CD14-positive monocyte (primary cell): ENCODE measurements at regions not wholly inside any gene's neighbourhood (a gene's known extent, or its start where the extent isn't known, plus 50 kb on each side); places are given as distances from the start of the nearest gene placed in this dataset.

ENCODE experiments used
- DNase-seq, 3 donors: peaks; one replicate each; pipeline ENCODE4 v3.0.0-alpha.2; 2011 to 2022
- H2AFZ ChIP-seq: 2 replicates; pipeline ENCODE4 v1.6.0; 2012; ENCODE audit warnings: mild to moderate bottlenecking, low read depth, low read length, inconsistent platforms; ENCODE audit not compliant: insufficient read depth, poor library complexity, severe bottlenecking
- H3K27ac ChIP-seq, 2 donors: 1 replicate in 1 of 2; 2 replicates in 1 of 2; pipeline ENCODE4 v1.5.1; 2012 to 2013; ENCODE audit warnings: low read length in 2 of 2, control low read depth in 1 of 2, inconsistent platforms in 1 of 2, low read depth in 1 of 2, mild to moderate bottlenecking in 1 of 2
- H3K27me3 ChIP-seq, 2 donors: one replicate each; pipeline versions ENCODE4 v1.6.0 to v1.6.1; 2011 to 2013; ENCODE audit warnings: low read length in 2 of 2; ENCODE audit not compliant: control insufficient read depth in 2 of 2, insufficient read depth in 2 of 2
- H3K36me3 ChIP-seq, 2 donors: replicated peaks in 1 of 2; 1 replicate in 1 of 2; 2 replicates in 1 of 2; pipeline versions ENCODE4 v1.5.1 to v1.6.1; 2012 to 2013; ENCODE audit warnings: low read length in 2 of 2, control low read depth in 1 of 2, inconsistent platforms in 1 of 2, mild to moderate bottlenecking in 1 of 2; ENCODE audit not compliant: insufficient read depth in 2 of 2, control insufficient read depth in 1 of 2
- H3K4me1 ChIP-seq, 2 donors: 1 replicate in 1 of 2; 2 replicates in 1 of 2; pipeline versions ENCODE4 v1.5.1 to v1.6.1; 2012 to 2013; ENCODE audit warnings: low read length in 2 of 2, control low read depth in 1 of 2, inconsistent platforms in 1 of 2, mild to moderate bottlenecking in 1 of 2, moderate library complexity in 1 of 2; ENCODE audit not compliant: insufficient read depth in 2 of 2, control insufficient read depth in 1 of 2
- H3K4me2 ChIP-seq: replicated peaks from 2 replicates; pipeline ENCODE3; 2012; ENCODE audit warnings: low read length, moderate library complexity, mild to moderate bottlenecking; ENCODE audit not compliant: poor library complexity, severe bottlenecking; ENCODE audit errors: extremely low read depth
- H3K4me3 ChIP-seq, 3 experiments: fragments of 200-600 bp in 1 of 3; sonication (generic) in 1 of 3; replicated peaks in 1 of 3; 1 replicate in 2 of 3; 2 replicates in 1 of 3; pipeline ENCODE4 v1.5.1; 2011 to 2013; ENCODE audit warnings: low read length in 3 of 3, mild to moderate bottlenecking in 3 of 3, control low read depth in 2 of 3, low read depth in 2 of 3, inconsistent platforms in 1 of 3, moderate library complexity in 1 of 3
- H3K79me2 ChIP-seq: 2 replicates; pipeline ENCODE4 v1.6.0; 2012; ENCODE audit warnings: mild to moderate bottlenecking, control low read depth, inconsistent platforms, low read length, moderate library complexity; ENCODE audit not compliant: insufficient read depth
- H3K9ac ChIP-seq: 2 replicates; pipeline ENCODE4 v1.6.0; 2017; ENCODE audit warnings: low read length, mild to moderate bottlenecking; ENCODE audit not compliant: insufficient read depth, poor library complexity, severe bottlenecking
- H3K9me3 ChIP-seq, 2 donors: replicated peaks in 1 of 2; 1 replicate in 1 of 2; 2 replicates in 1 of 2; pipeline versions ENCODE4 v1.5.1 to v1.6.1; 2012 to 2013; ENCODE audit warnings: low read length in 2 of 2, control low read depth in 1 of 2; ENCODE audit not compliant: control insufficient read depth in 1 of 2, insufficient read depth in 1 of 2
- H4K20me1 ChIP-seq: 2 replicates; pipeline ENCODE4 v1.6.0; 2012; ENCODE audit warnings: mild to moderate bottlenecking, low read length, control low read depth, moderate library complexity; ENCODE audit not compliant: insufficient read depth
- H3K27ac Mint-ChIP-seq, 7 donors: one replicate each; pipeline ENCODE4 v1.8.0; 2020; ENCODE audit warnings: mild to moderate bottlenecking in 7 of 7, mixed read lengths in 7 of 7, moderate library complexity in 6 of 7, inconsistent platforms in 2 of 7
- H3K27me3 Mint-ChIP-seq, 3 donors: one replicate each; pipeline ENCODE4 v1.8.0; 2021 to 2022; ENCODE audit warnings: low read depth in 3 of 3, mild to moderate bottlenecking in 3 of 3, mixed read lengths in 3 of 3, moderate library complexity in 3 of 3, inconsistent platforms in 1 of 3
- H3K36me3 Mint-ChIP-seq, 2 donors: one replicate each; pipeline ENCODE4 v1.8.0; 2020; ENCODE audit warnings: mixed read lengths in 2 of 2, inconsistent platforms in 1 of 2, mild to moderate bottlenecking in 1 of 2
- H3K4me1 Mint-ChIP-seq: one replicate; pipeline ENCODE4 v1.8.0; 2020; ENCODE audit warnings: mild to moderate bottlenecking, mixed read lengths
- H3K4me3 Mint-ChIP-seq, 2 donors: one replicate each; pipeline ENCODE4 v1.8.0; 2020; ENCODE audit warnings: mild to moderate bottlenecking in 2 of 2, mixed read lengths in 2 of 2, moderate library complexity in 1 of 2
- H3K9me3 Mint-ChIP-seq, 7 donors: one replicate each; pipeline ENCODE4 v1.8.0; 2020 to 2022; ENCODE audit warnings: mixed read lengths in 7 of 7, mild to moderate bottlenecking in 6 of 7, moderate library complexity in 6 of 7, inconsistent platforms in 2 of 7
- WGBS: methylation state at CpG from one replicate; pipeline ENCODE4 v1.1.5; 2013; ENCODE audit warnings: missing lambda C conversion rate; ENCODE audit not compliant: insufficient coverage; 5-methylcytosine and 5-hydroxymethylcytosine counted together
- intact Hi-C, 2 donors: fragments of 100-400 bp; cut with micrococcal nuclease; formaldehyde crosslinking; loops; one replicate each; pipeline versions ENCODE4 v1.15.0 to v1.15.1; 2023
- TF ChIP-seq, protein P1 (sequence below): fragments of 200-600 bp; IDR thresholded peaks from one replicate; pipeline ENCODE4 v1.8.0; 2022; ENCODE audit warnings: antibody characterized with exemption, mild to moderate bottlenecking

- no peak overlapping the region for H3K4me3 Mint-ChIP-seq
- Histone ChIP-seq H3K27me3 (no peaks in the 10 kb centered on the region), H3K9ac (no peak overlapping the region), H3K9me3 (peaks cover 0 to 6% of the 10 kb centered on the region in 2 donors), H3K4me1 (no peaks in the 10 kb centered on the region), H3K79me2 (no peaks in the 10 kb centered on the region), H3K36me3 (no peaks in the 10 kb centered on the region), H3K4me3 (no peak overlapping the region), H3K27ac (no peak overlapping the region), H2AFZ (no peak overlapping the region), H4K20me1 (no peaks in the 10 kb centered on the region), H3K4me2 (no peak overlapping the region)
- no peak for DNase-seq
- H3K36me3 Mint-ChIP-seq, result no peaks in the 10 kb centered on the region
- TF ChIP-seq, protein P1, sequence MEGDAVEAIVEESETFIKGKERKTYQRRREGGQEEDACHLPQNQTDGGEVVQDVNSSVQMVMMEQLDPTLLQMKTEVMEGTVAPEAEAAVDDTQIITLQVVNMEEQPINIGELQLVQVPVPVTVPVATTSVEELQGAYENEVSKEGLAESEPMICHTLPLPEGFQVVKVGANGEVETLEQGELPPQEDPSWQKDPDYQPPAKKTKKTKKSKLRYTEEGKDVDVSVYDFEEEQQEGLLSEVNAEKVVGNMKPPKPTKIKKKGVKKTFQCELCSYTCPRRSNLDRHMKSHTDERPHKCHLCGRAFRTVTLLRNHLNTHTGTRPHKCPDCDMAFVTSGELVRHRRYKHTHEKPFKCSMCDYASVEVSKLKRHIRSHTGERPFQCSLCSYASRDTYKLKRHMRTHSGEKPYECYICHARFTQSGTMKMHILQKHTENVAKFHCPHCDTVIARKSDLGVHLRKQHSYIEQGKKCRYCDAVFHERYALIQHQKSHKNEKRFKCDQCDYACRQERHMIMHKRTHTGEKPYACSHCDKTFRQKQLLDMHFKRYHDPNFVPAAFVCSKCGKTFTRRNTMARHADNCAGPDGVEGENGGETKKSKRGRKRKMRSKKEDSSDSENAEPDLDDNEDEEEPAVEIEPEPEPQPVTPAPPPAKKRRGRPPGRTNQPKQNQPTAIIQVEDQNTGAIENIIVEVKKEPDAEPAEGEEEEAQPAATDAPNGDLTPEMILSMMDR, result no peak
- peak overlapping the region in 2 of 7 donors; percentile 17 to 18 for H3K27ac Mint-ChIP-seq
- H3K4me1 Mint-ChIP-seq, result no peaks in the 10 kb centered on the region
- intact Hi-C loops, result loop anchor here in 1 of 2 donors (10.0 kb wide), 1 partner anchor 50 kb away; no protein-coding TSS in a partner anchor
- 100% methylated on average over 2 of the region's 5 CpGs for WGBS
- H3K27me3 Mint-ChIP-seq, result peaks cover 0 to 3% (median 0%) of the 10 kb centered on the region in 3 donors
- H3K9me3 Mint-ChIP-seq, result peaks cover 0 to 12% (median 0%) of the 10 kb centered on the region in 7 donors
These were observed 118.8 kb downstream of the PSMG1 start for GRCh38 chr21:39064325-39065012.

DNA sequence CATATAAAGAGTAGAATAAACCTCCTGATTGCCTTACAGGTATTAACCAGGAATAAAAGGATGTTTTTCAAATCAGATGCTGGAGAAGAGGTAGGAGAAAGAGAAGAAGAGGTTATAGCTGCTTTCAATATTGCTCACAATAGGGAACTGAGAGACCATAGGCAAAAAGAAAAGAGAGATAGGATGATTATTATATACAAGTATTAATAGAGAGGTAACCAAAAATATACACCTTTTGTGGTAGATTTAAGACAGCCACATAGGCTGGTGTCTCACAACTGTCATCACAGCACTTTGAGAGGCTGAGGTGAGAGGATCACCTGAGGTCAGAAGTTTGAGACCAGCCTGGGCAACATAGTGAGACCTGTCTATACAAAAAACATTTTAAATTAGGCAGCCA, 119.7 kb downstream of the PSMG1 start:
- no peaks in the 10 kb centered on the region for H3K27me3 Mint-ChIP-seq
- H3K4me3 Mint-ChIP-seq, result no peak overlapping the region
- H3K27ac Mint-ChIP-seq, result no peak overlapping the region
- DNase-seq, result no peak
- Histone ChIP-seq H3K4me3 (no peak overlapping the region), H3K4me1 (no peaks in the 10 kb centered on the region), H2AFZ (no peak overlapping the region), H3K27ac (no peak overlapping the region), H4K20me1 (no peaks in the 10 kb centered on the region), H3K4me2 (no peak overlapping the region), H3K79me2 (no peaks in the 10 kb centered on the region), H3K36me3 (no peaks in the 10 kb centered on the region), H3K27me3 (no peaks in the 10 kb centered on the region), H3K9ac (no peak overlapping the region), H3K9me3 (peaks cover 0 to 6% of the 10 kb centered on the region in 2 donors)
- H3K36me3 Mint-ChIP-seq, result no peaks in the 10 kb centered on the region
- intact Hi-C loops, result loop anchor here in 1 of 2 donors (10.0 kb wide), 1 partner anchor 51 kb away; no protein-coding TSS in a partner anchor
- TF ChIP-seq, protein P1, result no peak
- H3K9me3 Mint-ChIP-seq, result peaks cover 0 to 9% (median 0%) of the 10 kb centered on the region in 7 donors
- no peaks in the 10 kb centered on the region for H3K4me1 Mint-ChIP-seq
